Prostate gland (tissue), 2 donors: ENCODE measurements at regions not wholly inside any gene's neighbourhood (a gene's known extent, or its start where the extent isn't known, plus 50 kb on each side); places are given as distances from the start of the nearest gene placed in this dataset.

Experiments used
- CTCF ChIP-seq, 4 experiments: fragments of 200-600 bp in 2 of 4; fragments of 450-650 bp in 2 of 4; sonication (generic) in 2 of 4; IDR thresholded peaks; 1 replicate in 3 of 4; 2 replicates in 1 of 4; pipeline ENCODE4 v1.5.1; 2016 to 2019; ENCODE audit warnings: antibody characterized with exemption in 4 of 4, mild to moderate bottlenecking in 2 of 4, moderate library complexity in 2 of 4
- POLR2AphosphoS5 ChIP-seq: sonication (generic); formaldehyde crosslinking; IDR thresholded peaks from one replicate; pipeline ENCODE4 v1.6.1; 2017; ENCODE audit warnings: antibody characterized with exemption

GRCh38 chr7:3197567-3198213 is 103.4 kb upstream of the SDK1 start:
- TF ChIP-seq CTCF (IDR thresholded peaks at IDR 0.05), result no peak
- no peak for TF ChIP-seq POLR2AphosphoS5
